CD4-positive, alpha-beta T cell (primary cell): ENCODE measurements at regions not wholly inside any gene's neighbourhood (a gene's known extent, or its start where the extent isn't known, plus 50 kb on each side); places are given as distances from the start of the nearest gene placed in this dataset.

ENCODE experiments used
- ATAC-seq: fragments of 200-7000 bp; cut with Tn5 transposase; one replicate; pipeline ENCODE4 v1.10.0; 2022; ENCODE audit warnings: mild to moderate bottlenecking; ENCODE audit not compliant: poor library complexity
- CTCF ChIA-PET: fragments of 350-600 bp; sonication (Branson Sonifier 250); formaldehyde crosslinking; loops from one replicate; lab custom pipeline; 2021; ENCODE audit warnings: antibody characterized with exemption, inconsistent platforms; lab: Charles Lee
- POLR2A ChIA-PET: fragments of 350-600 bp; sonication (Branson Sonifier 250); formaldehyde crosslinking; loops from one replicate; lab custom pipeline; 2021; ENCODE audit warnings: antibody characterized with exemption, inconsistent platforms; lab: Charles Lee
- DNase-seq, 14 experiments: peaks; one replicate each; pipeline ENCODE4 v3.0.0-alpha.2; 2013 to 2020; ENCODE audit warnings: mixed read lengths in 2 of 14
- H3K27ac ChIP-seq, 2 donors: one replicate each; pipeline versions ENCODE4 v1.5.1 to v1.7.0; 2013; ENCODE audit warnings: low read length in 2 of 2, low read depth in 1 of 2, mild to moderate bottlenecking in 1 of 2
- H3K27me3 ChIP-seq, 2 experiments: 1 replicate in 1 of 2; 2 replicates in 1 of 2; pipeline versions ENCODE4 v1.6.1 to v1.7.0; 2013; ENCODE audit warnings: low read length in 2 of 2, control low read depth in 1 of 2, mild to moderate bottlenecking in 1 of 2, moderate library complexity in 1 of 2; ENCODE audit not compliant: insufficient read depth in 2 of 2, control insufficient read depth in 1 of 2
- H3K36me3 ChIP-seq: one replicate; pipeline ENCODE4 v1.6.1; 2013; ENCODE audit warnings: low read length, control low read depth; ENCODE audit not compliant: insufficient read depth
- H3K4me1 ChIP-seq: one replicate; pipeline ENCODE4 v1.6.1; 2013; ENCODE audit warnings: low read length, control low read depth; ENCODE audit not compliant: insufficient read depth
- H3K4me3 ChIP-seq: one replicate; pipeline ENCODE4 v1.5.1; 2013; ENCODE audit warnings: mild to moderate bottlenecking, low read length, moderate library complexity
- H3K9me3 ChIP-seq, 2 experiments: 1 replicate in 1 of 2; 2 replicates in 1 of 2; pipeline versions ENCODE4 v1.6.1 to v1.7.0; 2013; ENCODE audit warnings: low read length in 2 of 2, mild to moderate bottlenecking in 2 of 2, control low read depth in 1 of 2, moderate library complexity in 1 of 2; ENCODE audit not compliant: control insufficient read depth in 1 of 2, insufficient read depth in 1 of 2
- H3K27ac Mint-ChIP-seq: one replicate; pipeline ENCODE4 v1.8.0; 2020; ENCODE audit warnings: mixed read lengths
- H3K27me3 Mint-ChIP-seq: one replicate; pipeline ENCODE4 v1.8.0; 2021; ENCODE audit warnings: mixed read lengths
- H3K36me3 Mint-ChIP-seq: one replicate; pipeline ENCODE4 v1.8.0; 2021; ENCODE audit warnings: low read depth, mixed read lengths
- H3K4me1 Mint-ChIP-seq: one replicate; pipeline ENCODE4 v1.8.0; 2021; ENCODE audit warnings: low read depth, mixed read lengths
- H3K4me3 Mint-ChIP-seq: one replicate; pipeline ENCODE4 v1.8.0; 2020; ENCODE audit warnings: mild to moderate bottlenecking, mixed read lengths
- H3K9me3 Mint-ChIP-seq: one replicate; pipeline ENCODE4 v1.8.0; 2020; ENCODE audit warnings: mixed read lengths
- intact Hi-C, 2 experiments: fragments of 100-400 bp; cut with DNase I in 1 of 2; cut with micrococcal nuclease in 1 of 2; formaldehyde crosslinking; loops; one replicate each; pipeline versions ENCODE4 v1.15.1 to v1.9.0; 2023 to 2025; cut with DNase I, micrococcal nuclease
- TF ChIP-seq, protein P1 (sequence below): fragments of 200-600 bp; IDR thresholded peaks from one replicate; pipeline ENCODE4 v1.8.0; 2022; ENCODE audit warnings: antibody characterized with exemption, mild to moderate bottlenecking

DNA sequence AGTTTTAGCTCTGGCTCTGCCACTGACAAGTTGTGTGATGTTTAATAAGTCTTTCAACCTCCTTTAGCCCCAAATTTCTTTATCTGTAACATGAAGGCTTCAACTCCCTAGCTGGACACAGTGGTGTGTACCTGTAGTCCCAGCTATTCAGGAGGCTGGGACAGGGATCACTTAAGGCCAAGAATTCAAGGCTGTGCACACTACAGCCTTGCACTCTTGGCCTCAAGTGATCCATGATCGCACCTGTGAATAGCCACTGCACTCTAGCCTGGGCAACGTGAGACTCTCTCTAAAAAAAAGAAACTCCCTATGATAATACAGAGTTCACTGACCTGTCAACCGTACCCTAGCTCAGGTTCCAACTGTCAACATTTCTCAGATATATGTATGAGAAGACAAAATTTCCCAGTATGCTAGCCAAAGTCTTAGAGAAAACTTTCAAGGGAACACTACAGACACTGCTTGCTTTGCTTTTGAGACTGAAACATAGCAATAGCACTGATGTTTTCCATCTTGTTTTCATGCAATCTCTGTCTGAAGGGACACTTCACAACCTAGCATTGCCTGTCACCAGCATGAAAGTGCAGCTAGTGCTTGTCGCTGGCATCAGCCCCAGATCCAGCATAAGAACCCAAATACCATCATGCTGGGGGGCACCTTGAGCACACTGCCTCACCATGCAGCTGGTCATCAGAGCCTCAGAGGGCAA is 51.6 kb upstream of the PTPN13 start:
- ChIA-PET CTCF (no interaction called here), POLR2A (no interaction called here)
- H3K27me3 ChIP-seq: no peaks in the 10 kb centered on the region
- Mint-ChIP-seq H3K4me3 (no peak overlapping the region), H3K4me1 (peaks cover 24% of the 10 kb centered on the region), H3K9me3 (peaks cover 2% of the 10 kb centered on the region), H3K27ac (no peak overlapping the region), H3K36me3 (no peaks in the 10 kb centered on the region), H3K27me3 (no peaks in the 10 kb centered on the region)
- no peak for DNase-seq
- ATAC-seq: no peak
- intact Hi-C loops: no loop called here
- peaks cover 7% of the 10 kb centered on the region for H3K4me1 ChIP-seq
- peak overlapping the region in 1 of 2 donors; percentile 47 for H3K27ac ChIP-seq
- H3K4me3 ChIP-seq: no peak overlapping the region
- peaks cover 0 to 11% of the 10 kb centered on the region in 2 experiments for H3K9me3 ChIP-seq
- TF ChIP-seq, protein P1, sequence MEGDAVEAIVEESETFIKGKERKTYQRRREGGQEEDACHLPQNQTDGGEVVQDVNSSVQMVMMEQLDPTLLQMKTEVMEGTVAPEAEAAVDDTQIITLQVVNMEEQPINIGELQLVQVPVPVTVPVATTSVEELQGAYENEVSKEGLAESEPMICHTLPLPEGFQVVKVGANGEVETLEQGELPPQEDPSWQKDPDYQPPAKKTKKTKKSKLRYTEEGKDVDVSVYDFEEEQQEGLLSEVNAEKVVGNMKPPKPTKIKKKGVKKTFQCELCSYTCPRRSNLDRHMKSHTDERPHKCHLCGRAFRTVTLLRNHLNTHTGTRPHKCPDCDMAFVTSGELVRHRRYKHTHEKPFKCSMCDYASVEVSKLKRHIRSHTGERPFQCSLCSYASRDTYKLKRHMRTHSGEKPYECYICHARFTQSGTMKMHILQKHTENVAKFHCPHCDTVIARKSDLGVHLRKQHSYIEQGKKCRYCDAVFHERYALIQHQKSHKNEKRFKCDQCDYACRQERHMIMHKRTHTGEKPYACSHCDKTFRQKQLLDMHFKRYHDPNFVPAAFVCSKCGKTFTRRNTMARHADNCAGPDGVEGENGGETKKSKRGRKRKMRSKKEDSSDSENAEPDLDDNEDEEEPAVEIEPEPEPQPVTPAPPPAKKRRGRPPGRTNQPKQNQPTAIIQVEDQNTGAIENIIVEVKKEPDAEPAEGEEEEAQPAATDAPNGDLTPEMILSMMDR: no peak
- no peaks in the 10 kb centered on the region for H3K36me3 ChIP-seq

DNA sequence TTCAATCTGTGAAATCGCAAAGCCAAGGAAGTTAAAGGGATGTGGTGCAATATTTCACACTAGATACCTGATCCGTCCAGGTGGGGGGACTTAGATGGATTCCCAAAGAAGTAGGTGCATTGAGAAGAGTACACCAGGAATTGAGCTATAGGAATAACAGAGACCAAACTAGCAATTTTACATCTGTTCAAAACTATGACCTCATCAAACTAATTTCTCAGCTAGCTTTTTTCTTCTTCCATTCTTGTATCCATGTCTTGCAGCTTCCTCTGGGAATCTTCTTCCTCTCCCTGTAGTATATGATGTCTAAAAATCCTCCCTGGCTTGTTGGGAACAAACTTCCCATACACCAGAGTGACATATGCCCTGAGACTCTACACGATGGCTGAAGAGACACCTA is 51.0 kb upstream of the PTPN13 start:
- Histone ChIP-seq H3K9me3 (peaks cover 0 to 12% of the 10 kb centered on the region in 2 experiments), H3K36me3 (no peaks in the 10 kb centered on the region), H3K27me3 (no peaks in the 10 kb centered on the region), H3K4me1 (peaks cover 7% of the 10 kb centered on the region), H3K4me3 (no peak overlapping the region), H3K27ac (peak overlapping the region in 1 of 2 donors; percentile 47)
- peak overlapping the region; percentile 83 for H3K27ac Mint-ChIP-seq
- no peak for ATAC-seq
- H3K27me3 Mint-ChIP-seq: no peaks in the 10 kb centered on the region
- peaks cover 2% of the 10 kb centered on the region for H3K9me3 Mint-ChIP-seq
- no peaks in the 10 kb centered on the region for H3K36me3 Mint-ChIP-seq
- ChIA-PET CTCF (no interaction called here), POLR2A (no interaction called here)
- TF ChIP-seq, protein P1: no peak
- DNase-seq: no peak
- no peak overlapping the region for H3K4me3 Mint-ChIP-seq
- peaks cover 24% of the 10 kb centered on the region for H3K4me1 Mint-ChIP-seq
- intact Hi-C loops: no loop called here

DNA sequence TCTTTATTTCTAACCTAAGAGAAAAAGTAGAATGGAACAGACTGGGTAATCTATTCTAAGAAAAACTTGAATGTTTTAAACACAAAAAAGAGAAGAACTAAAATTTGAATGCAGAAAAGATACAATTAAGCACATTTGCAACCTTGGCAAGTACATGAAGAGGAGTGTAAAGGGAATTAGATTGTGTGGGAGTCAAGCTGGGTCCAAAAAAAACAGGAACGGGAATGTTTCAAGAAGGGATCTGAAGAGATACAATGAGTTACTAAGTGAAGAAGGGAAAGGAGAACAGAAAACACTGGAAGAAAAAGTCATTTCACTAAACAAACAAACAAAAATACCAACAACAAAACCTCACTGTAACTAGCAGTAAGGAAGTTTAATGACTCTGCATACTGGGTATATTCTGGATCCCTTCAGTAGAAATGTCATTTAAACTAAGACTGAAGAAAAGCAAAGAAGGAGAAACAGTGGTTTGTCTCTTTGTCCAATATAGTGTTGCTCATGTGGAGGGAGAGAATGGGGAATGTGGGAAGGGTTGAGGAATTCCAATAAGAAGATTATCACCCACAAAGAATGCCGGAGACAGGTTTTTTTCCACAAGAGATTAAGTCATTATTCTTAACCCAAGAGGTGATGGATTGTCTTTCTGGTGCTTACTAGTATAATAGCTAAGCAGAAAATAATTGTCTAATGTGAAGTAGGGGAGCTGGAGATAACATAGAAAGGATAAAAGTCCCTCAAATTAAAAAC is 50.4 kb upstream of the PTPN13 start:
- CTCF ChIA-PET: no interaction called here
- no peak overlapping the region for H3K4me3 ChIP-seq
- H3K4me3 Mint-ChIP-seq: peak overlapping the region; percentile 68
- H3K4me1 Mint-ChIP-seq: peaks cover 24% of the 10 kb centered on the region
- intact Hi-C loops: no loop called here
- peaks cover 7% of the 10 kb centered on the region for H3K4me1 ChIP-seq
- H3K27me3 ChIP-seq: no peaks in the 10 kb centered on the region
- H3K27me3 Mint-ChIP-seq: no peaks in the 10 kb centered on the region
- H3K36me3 Mint-ChIP-seq: no peaks in the 10 kb centered on the region
- H3K9me3 Mint-ChIP-seq: peaks cover 2% of the 10 kb centered on the region
- H3K9me3 ChIP-seq: peaks cover 0 to 12% of the 10 kb centered on the region in 2 experiments
- POLR2A ChIA-PET: interaction anchor here (0.6 to 1.3 kb wide), 2 partner anchors 51 to 1838 kb away, joined by 3 to 9 read pairs; partner anchors contain the start of gene PTPN13
- no peak for DNase-seq
- TF ChIP-seq, protein P1: no peak
- no peaks in the 10 kb centered on the region for H3K36me3 ChIP-seq
- peak overlapping the region; percentile 83 for H3K27ac Mint-ChIP-seq
- peak overlapping the region in 1 of 2 donors; percentile 47 for H3K27ac ChIP-seq
- no peak for ATAC-seq
